SU-DHL-6 (cell line): ENCODE measurements at regions not wholly inside any gene's neighbourhood (a gene's known extent, or its start where the extent isn't known, plus 50 kb on each side); places are given as distances from the start of the nearest gene placed in this dataset.

Experiments used
- H2AFZ ChIP-seq: fragments of 200-600 bp; sonication (generic); 2 replicates; pipeline ENCODE4 v1.6.1; 2014; ENCODE audit warnings: low read depth, mild to moderate bottlenecking, moderate library complexity, mixed read lengths, antibody characterized with exemption, low read length; ENCODE audit not compliant: severe bottlenecking
- H3F3A ChIP-seq: fragments of 200-600 bp; shearing (Covaris generic); 2 replicates; pipeline ENCODE4 v1.6.0; 2016; ENCODE audit warnings: antibody characterized with exemption, mild to moderate bottlenecking; ENCODE audit not compliant: insufficient read depth
- H3K27ac ChIP-seq: fragments of 200-600 bp; sonication (generic); 2 replicates; pipeline ENCODE4 v1.5.1; 2016; ENCODE audit warnings: low read depth, mild to moderate bottlenecking, low read length, moderate library complexity, mixed read lengths
- H3K27me3 ChIP-seq: fragments of 200-600 bp; sonication (generic), shearing (Covaris generic); 2 replicates; pipeline ENCODE4 v1.6.0; 2014; ENCODE audit warnings: mild to moderate bottlenecking, low read length
- H3K36me3 ChIP-seq: fragments of 200-600 bp; sonication (generic); 2 replicates; pipeline ENCODE4 v1.6.1; 2014; ENCODE audit warnings: mild to moderate bottlenecking, low read length, mixed read lengths
- H3K4me2 ChIP-seq: fragments of 300-600, 200-600 bp; shearing (Covaris generic), sonication (generic); 2 replicates; pipeline ENCODE4 v1.6.0; 2014; ENCODE audit warnings: low read length, low read depth, mild to moderate bottlenecking; ENCODE audit not compliant: poor library complexity, severe bottlenecking
- H3K4me3 ChIP-seq: fragments of 200-600 bp; sonication (generic); 2 replicates; pipeline ENCODE4 v1.5.1; 2014; ENCODE audit warnings: antibody characterized with exemption, low read length, mild to moderate bottlenecking, mixed read lengths; ENCODE audit not compliant: insufficient read depth, poor library complexity, severe bottlenecking
- H3K79me2 ChIP-seq: fragments of 200-600 bp; sonication (generic); 2 replicates; pipeline ENCODE4 v1.6.1; 2014; ENCODE audit warnings: mild to moderate bottlenecking, low read length, moderate library complexity; ENCODE audit not compliant: insufficient read depth
- H3K9ac ChIP-seq: fragments of 200-600 bp; sonication (generic); 2 replicates; pipeline ENCODE4 v1.7.0; 2014; ENCODE audit warnings: mild to moderate bottlenecking, low read length
- H3K9me2 ChIP-seq: fragments of 200-600 bp; sonication (generic); replicated peaks from 2 replicates; pipeline ENCODE4 v1.6.1; 2014; ENCODE audit warnings: low read length; ENCODE audit not compliant: insufficient read depth
- H3K9me3 ChIP-seq: fragments of 200-600 bp; sonication (generic); 2 replicates; pipeline ENCODE4 v1.6.1; 2014; ENCODE audit warnings: low read length, mixed read lengths; ENCODE audit not compliant: insufficient read depth
- H4K20me1 ChIP-seq: fragments of 200-600 bp; sonication (generic); 2 replicates; pipeline ENCODE4 v1.6.1; 2014; ENCODE audit warnings: low read depth, mild to moderate bottlenecking, antibody characterized with exemption, low read length, moderate library complexity, mixed read lengths
- CTCF ChIP-seq: fragments of 200-600 bp; sonication (generic); IDR thresholded peaks from one replicate; pipeline ENCODE4 v1.5.1; 2017; ENCODE audit warnings: antibody characterized with exemption, mild to moderate bottlenecking, low read length, moderate library complexity; ENCODE audit not compliant: insufficient read depth, poor library complexity, severe bottlenecking
- EZH2phosphoT487 ChIP-seq: fragments of 200-600 bp; sonication (generic), shearing (Covaris generic); conservative IDR thresholded peaks from 2 replicates; pipeline ENCODE4 v1.6.1; 2018; ENCODE audit warnings: mild to moderate bottlenecking, antibody characterized with exemption, low read length, moderate library complexity, mixed read lengths

DNA sequence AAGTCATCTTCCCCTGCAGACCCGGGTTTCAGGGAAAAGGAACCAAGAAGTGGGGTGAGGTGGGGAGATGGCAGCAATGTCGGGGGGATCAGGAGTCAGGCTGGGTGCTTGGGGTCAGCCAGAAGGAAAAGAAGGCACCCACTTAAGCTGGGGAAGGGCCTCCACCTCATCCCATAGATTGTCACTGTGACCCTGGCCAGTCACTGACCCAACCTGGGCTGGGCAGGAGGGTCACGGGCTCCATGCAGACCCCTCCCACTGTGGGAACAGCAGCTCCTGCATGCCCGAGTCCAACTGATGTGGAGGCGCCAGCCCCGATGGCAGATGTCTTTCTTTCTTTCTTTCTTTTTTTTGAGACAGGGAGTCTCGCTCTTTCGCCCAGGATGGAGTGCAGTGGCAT, 53.6 kb upstream of the HAAO start:
- H3K9ac ChIP-seq = no peak overlapping the region
- H3K27me3 ChIP-seq = peaks cover 4% of the 10 kb centered on the region; the same call in 1 of the 2 replicates
- no peak overlapping the region for H3K4me3 ChIP-seq
- H2AFZ ChIP-seq = no peak overlapping the region
- H3K36me3 ChIP-seq = no peaks in the 10 kb centered on the region
- no peak overlapping the region for H3K4me2 ChIP-seq
- TF ChIP-seq CTCF = no peak
- TF ChIP-seq EZH2phosphoT487 = no peak
- no peaks in the 10 kb centered on the region for H4K20me1 ChIP-seq
- H3K9me2 ChIP-seq = no peaks in the 10 kb centered on the region
- H3K79me2 ChIP-seq = no peaks in the 10 kb centered on the region
- H3K9me3 ChIP-seq = no peaks in the 10 kb centered on the region
- no peaks in the 10 kb centered on the region for H3F3A ChIP-seq
- no peak overlapping the region for H3K27ac ChIP-seq

DNA sequence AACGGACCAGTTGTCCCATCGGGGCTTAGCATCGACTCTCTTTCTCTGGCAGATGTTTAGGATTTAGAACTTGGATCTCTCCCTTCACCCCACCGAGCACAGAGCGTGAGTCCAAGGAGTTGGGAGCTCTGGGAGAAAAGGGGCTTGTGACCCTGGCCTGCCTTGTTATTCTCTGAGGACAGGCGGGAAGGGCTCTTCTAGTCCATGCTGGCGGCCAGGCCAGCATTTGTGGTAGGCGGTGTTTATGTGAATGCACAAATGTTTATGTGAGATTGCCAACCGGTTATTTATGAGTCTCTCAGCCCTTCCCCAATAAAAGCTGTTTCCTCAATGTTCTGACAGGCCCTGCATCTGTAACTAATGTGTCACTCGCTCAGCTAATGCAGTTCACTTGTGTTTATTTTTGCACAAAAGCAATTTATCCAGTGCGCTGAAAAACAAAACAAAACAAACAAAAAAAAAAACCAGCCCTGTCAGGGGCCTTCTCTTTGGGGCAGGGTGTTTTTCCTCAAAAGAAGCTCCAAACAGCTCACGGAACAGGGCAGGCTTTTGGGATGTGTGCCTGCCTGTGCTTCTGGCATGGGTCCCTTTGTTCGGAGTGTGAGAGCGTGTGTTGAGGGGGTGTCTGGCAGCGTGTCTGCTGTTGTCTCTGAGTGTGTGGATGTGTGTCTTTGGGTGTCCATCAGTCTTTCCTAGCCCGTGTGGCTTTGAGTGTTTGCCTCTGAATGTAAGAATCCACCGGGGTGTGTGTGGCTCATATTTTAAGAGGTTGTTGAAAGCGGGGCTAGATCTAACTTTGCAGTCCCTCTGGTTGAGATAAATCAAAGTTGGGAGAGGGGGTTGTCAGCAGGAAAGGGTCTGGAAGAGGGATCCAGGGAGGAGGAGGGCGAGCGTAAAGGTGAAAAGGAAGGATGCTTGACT, 52.8 kb upstream of the HAAO start:
- Histone ChIP-seq H2AFZ (no peak overlapping the region), H3K27me3 (peaks cover 4% of the 10 kb centered on the region; the same call in 1 of the 2 replicates), H3K4me2 (no peak overlapping the region), H3K27ac (no peak overlapping the region), H3K9ac (no peak overlapping the region), H3K36me3 (no peaks in the 10 kb centered on the region), H3K79me2 (no peaks in the 10 kb centered on the region), H3K4me3 (no peak overlapping the region), H3K9me3 (no peaks in the 10 kb centered on the region), H3F3A (no peaks in the 10 kb centered on the region), H4K20me1 (no peaks in the 10 kb centered on the region), H3K9me2 (no peaks in the 10 kb centered on the region)
- TF ChIP-seq EZH2phosphoT487 (no peak), CTCF (no peak)

DNA sequence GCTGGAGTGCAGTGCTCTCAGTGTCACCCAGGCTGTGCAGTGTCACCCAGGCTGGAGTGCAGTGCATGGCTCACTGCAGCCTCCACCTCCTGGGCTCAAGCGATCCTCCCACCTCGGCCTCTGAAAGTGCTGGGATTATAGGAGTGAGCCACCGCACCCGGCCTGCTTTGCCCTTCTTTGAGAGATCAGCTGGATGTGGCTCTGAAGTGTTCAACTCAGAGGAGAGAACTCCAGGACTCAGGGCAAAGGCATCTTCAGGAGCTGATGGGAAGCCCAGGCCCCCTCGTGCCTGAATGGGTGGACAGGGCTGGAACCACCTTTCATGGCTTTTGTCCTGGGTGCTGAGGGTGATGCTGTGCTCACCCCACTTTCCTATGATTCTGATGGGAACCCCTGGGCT, 52.0 kb upstream of the HAAO start:
- H3K9me3 ChIP-seq = no peaks in the 10 kb centered on the region
- no peak overlapping the region for H3K4me2 ChIP-seq
- no peaks in the 10 kb centered on the region for H3K9me2 ChIP-seq
- H3F3A ChIP-seq = no peaks in the 10 kb centered on the region
- H3K27ac ChIP-seq = no peak overlapping the region
- no peaks in the 10 kb centered on the region for H3K36me3 ChIP-seq
- no peaks in the 10 kb centered on the region for H4K20me1 ChIP-seq
- no peaks in the 10 kb centered on the region for H3K79me2 ChIP-seq
- H3K9ac ChIP-seq = no peak overlapping the region
- H3K4me3 ChIP-seq = no peak overlapping the region
- TF ChIP-seq EZH2phosphoT487 (no peak), CTCF (no peak)
- no peak overlapping the region for H2AFZ ChIP-seq
- peaks cover 4% of the 10 kb centered on the region; the same call in 1 of the 2 replicates for H3K27me3 ChIP-seq
